ENCODE measurements at regions not wholly inside any gene's neighbourhood (a gene's known extent, or its start where the extent isn't known, plus 50 kb on each side); places are given as distances from the start of the nearest gene placed in this dataset.

DNA sequence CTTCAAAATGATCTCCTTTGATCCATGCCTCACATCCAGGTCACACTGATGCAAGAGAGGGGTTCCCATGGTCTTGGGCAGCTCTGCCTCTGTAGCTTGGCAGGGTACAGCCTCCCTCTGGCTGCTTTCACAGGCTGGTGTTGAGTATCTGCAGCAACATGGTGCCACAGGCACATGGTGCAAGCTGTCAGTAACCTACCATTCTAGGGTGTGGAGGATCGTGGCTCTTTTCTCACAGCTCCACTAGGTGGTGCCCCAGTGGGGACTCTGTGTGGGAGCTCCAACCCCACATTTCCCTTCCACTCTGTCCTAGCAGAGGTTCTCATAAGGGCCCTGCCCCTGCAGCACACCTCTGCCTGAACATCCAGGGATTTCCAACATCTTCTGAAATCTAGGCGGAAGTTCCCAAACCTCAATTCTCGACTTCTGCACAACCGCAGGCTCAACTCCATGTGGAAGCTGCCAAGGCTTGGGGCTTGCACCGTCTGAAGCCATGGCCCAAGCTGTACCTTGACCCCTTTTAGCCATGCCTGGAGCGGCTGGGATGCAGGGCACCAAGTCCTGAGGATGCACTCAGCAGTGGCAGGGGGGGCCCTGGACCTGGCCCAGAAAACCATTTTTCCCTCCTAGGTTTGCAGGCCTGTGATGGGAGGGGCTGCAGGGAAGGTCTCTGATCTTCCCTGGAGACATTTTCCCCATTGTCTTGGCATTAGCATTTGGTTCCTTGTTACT, 137.8 kb upstream of the NUDT6 start:
- TF ChIP-seq CTCF (conservative IDR thresholded peaks at IDR 0.05; ENCODE audit: low read depth, low read length) = no peak; the same call in 1 of the 2 replicates
- TF ChIP-seq EZH2phosphoT487 (IDR thresholded peaks at IDR 0.05; ENCODE audit: borderline replicate concordance, low read length) = no peak
- TF ChIP-seq EZH2 (IDR thresholded peaks at IDR 0.05; ENCODE audit: low read length, unreplicated experiment) = no peak
